ENCODE measurements at regions not wholly inside any gene's neighbourhood (a gene's known extent, or its start where the extent isn't known, plus 50 kb on each side); places are given as distances from the start of the nearest gene placed in this dataset.

- TF ChIP-seq CTCF (IDR thresholded peaks at IDR 0.05; ENCODE audit: low read depth, low read length, poor library complexity, severe bottlenecking), result no peak
- no peak for TF ChIP-seq EZH2phosphoT487 (IDR thresholded peaks at IDR 0.05; ENCODE audit: borderline replicate concordance, low read length)
These were observed 854.2 kb downstream of the SI start for GRCh38 chr3:164224126-164224525.

Data from DOHH2 (cell line).